BE2C (cell line): ENCODE measurements at regions not wholly inside any gene's neighbourhood (a gene's known extent, or its start where the extent isn't known, plus 50 kb on each side); places are given as distances from the start of the nearest gene placed in this dataset.

Source experiments
- DNase-seq: peaks from one replicate; pipeline ENCODE4 v3.0.0-alpha.2; 2020
- H3K27me3 ChIP-seq: fragments of 250-450 bp; sonication (Bioruptor Pico); 2 replicates; pipeline ENCODE4 v1.5.1; 2020; ENCODE audit warnings: mild to moderate bottlenecking
- H3K36me3 ChIP-seq: fragments of 250-450 bp; sonication (Bioruptor Pico); 2 replicates; pipeline ENCODE4 v1.5.1; 2020; ENCODE audit warnings: mild to moderate bottlenecking
- H3K4me1 ChIP-seq: fragments of 250-450 bp; sonication (Bioruptor Pico); 2 replicates; pipeline ENCODE4 v1.5.1; 2020
- H3K4me3 ChIP-seq: 2 replicates; pipeline ENCODE4 v1.5.1; 2011; ENCODE audit warnings: low read depth, low read length
- H3K9me3 ChIP-seq: fragments of 250-450 bp; sonication (Bioruptor Pico); 2 replicates; pipeline ENCODE4 v1.5.1; 2020
- TF ChIP-seq, protein P1 (sequence below): IDR thresholded peaks from 2 replicates; pipeline ENCODE4 v1.5.1; 2012; ENCODE audit warnings: mild to moderate bottlenecking, low read depth, low read length

DNA sequence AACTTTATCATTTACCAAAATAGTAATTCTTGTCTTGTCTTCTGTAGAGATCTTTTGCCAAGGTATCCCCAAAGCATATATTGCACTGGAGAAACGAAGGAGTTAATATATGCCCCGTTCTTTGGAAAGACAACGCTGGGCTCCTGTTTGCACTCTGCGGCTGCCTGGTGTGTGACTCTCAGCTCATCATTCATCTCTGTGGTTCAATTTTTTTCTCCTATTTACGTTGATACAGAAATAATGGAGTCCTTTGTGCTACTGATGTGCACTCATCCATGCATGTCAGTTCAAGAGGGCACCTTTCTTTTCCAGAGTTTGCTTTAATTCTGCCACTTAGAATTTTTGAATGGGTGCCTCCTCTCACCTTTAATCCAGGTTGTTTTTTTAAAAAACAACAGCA is 655.5 kb downstream of the DCDC2C start:
- Histone ChIP-seq H3K27me3 (no peaks in the 10 kb centered on the region), H3K4me1 (no peaks in the 10 kb centered on the region), H3K36me3 (no peaks in the 10 kb centered on the region), H3K4me3 (no peak overlapping the region), H3K9me3 (no peaks in the 10 kb centered on the region)
- TF ChIP-seq, protein P1, sequence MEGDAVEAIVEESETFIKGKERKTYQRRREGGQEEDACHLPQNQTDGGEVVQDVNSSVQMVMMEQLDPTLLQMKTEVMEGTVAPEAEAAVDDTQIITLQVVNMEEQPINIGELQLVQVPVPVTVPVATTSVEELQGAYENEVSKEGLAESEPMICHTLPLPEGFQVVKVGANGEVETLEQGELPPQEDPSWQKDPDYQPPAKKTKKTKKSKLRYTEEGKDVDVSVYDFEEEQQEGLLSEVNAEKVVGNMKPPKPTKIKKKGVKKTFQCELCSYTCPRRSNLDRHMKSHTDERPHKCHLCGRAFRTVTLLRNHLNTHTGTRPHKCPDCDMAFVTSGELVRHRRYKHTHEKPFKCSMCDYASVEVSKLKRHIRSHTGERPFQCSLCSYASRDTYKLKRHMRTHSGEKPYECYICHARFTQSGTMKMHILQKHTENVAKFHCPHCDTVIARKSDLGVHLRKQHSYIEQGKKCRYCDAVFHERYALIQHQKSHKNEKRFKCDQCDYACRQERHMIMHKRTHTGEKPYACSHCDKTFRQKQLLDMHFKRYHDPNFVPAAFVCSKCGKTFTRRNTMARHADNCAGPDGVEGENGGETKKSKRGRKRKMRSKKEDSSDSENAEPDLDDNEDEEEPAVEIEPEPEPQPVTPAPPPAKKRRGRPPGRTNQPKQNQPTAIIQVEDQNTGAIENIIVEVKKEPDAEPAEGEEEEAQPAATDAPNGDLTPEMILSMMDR = no peak
- no peak for DNase-seq

DNA sequence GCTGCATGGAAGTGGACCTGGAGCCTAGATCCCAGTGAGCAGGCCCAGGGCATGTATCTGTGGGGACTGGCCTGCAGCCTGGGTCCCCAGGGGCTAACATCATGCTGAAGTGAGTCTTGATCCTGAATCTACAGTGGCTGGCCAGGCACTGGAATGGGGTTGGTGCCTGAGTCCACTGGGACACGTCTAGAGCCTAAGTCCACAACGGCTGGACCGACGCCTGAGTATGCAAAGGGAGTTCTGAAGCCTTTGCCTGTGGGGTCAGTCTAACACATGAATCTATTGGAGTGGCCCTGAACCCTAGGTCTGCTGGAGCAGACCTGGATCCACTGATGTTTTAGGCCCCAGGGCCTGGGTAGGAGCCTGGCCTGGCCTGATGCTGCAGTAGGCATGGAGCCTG is 665.5 kb downstream of the DCDC2C start:
- Histone ChIP-seq H3K4me1 (no peaks in the 10 kb centered on the region), H3K36me3 (no peaks in the 10 kb centered on the region), H3K4me3 (no peak overlapping the region), H3K27me3 (no peaks in the 10 kb centered on the region), H3K9me3 (no peaks in the 10 kb centered on the region)
- DNase-seq = no peak
- TF ChIP-seq, protein P1 = no peak

DNA sequence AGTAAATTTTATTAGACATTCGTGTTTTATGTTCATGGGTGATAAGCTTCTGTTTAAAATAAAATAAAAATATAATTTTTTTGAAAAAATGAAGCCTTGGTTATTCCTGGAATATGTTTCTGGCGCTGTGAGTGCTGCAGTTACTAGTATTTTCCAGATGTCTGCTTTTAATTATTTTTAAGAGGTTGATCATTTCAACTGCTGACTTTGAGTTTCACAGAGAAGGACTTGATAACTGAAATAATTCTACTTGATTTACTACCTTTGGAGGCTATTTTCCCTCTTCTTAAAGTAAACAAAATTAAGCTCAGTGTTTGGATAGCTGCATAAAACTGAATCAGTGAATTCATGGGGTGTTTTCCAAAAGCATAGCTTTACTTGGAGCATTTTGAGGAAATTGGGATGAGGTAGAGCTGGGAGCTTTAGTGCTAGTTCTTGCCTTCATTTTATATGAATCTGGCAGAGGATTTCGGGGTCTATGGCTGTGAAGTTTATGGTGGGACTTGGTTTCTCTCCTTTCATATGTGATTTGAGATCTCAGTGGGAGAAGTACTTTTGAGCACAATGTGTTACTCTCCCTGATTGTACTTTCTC is 666.5 kb downstream of the DCDC2C start:
- Histone ChIP-seq H3K27me3 (no peaks in the 10 kb centered on the region), H3K4me1 (no peaks in the 10 kb centered on the region), H3K9me3 (no peaks in the 10 kb centered on the region), H3K36me3 (no peaks in the 10 kb centered on the region), H3K4me3 (no peak overlapping the region)
- TF ChIP-seq, protein P1 = no peak
- no peak for DNase-seq

DNA sequence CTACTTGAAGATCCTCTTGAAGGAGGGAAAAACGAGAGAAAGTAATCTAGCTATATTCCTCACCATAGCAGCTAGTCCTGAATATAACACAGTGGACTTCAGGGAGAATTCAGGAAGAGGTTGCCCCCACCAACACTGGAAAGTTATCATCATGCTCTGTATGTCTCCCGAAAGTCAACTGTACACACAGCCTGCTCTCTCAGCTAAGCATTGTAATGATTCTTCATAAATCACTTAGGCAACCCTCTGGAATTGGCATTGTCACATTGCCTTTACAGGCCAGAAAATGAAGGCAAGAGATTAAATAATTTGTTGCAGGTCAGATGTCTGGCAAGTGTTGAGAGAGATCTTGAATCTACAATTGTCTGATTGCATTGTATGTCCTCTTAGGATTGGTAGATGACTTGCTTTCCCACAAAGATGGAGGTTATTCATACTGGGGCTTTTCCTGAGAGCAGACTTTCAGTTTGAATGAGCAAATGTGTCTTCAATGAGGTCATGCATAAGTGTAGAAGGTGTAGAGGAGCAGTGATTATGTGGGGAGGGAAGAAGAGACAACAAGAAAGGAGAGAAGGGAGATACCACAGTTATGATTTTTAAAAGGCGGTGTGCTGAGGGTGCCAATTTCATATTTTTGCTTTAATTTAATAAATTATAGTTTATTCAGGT is 667.2 kb downstream of the DCDC2C start:
- no peaks in the 10 kb centered on the region for H3K9me3 ChIP-seq
- H3K27me3 ChIP-seq = no peaks in the 10 kb centered on the region
- no peaks in the 10 kb centered on the region for H3K4me1 ChIP-seq
- TF ChIP-seq, protein P1 = no peak
- no peak for DNase-seq
- no peaks in the 10 kb centered on the region for H3K36me3 ChIP-seq
- H3K4me3 ChIP-seq = no peak overlapping the region

DNA sequence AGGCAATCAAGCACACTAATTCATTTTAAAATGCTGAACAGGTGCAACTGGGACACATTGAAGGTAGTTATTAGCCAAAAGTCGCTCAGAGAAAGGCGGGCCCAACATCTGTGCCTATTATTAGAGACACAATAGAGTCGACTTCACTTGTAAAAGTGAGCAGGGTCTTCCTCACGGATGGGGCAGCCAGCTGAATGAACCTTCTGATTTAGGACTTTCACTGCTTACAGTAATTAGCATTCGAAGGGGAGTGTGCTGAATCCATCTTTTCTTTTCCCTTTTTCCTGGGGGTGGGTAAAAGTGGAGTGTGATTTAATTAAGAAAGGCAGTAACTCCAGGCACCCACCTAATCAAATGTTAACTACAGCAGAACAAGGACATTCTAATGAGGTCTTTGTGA is 677.7 kb downstream of the DCDC2C start:
- no peaks in the 10 kb centered on the region for H3K27me3 ChIP-seq
- H3K36me3 ChIP-seq = no peaks in the 10 kb centered on the region
- no peaks in the 10 kb centered on the region; the same call in 1 of the 2 replicates for H3K9me3 ChIP-seq
- no peaks in the 10 kb centered on the region for H3K4me1 ChIP-seq
- TF ChIP-seq, protein P1 = no peak
- DNase-seq = no peak
- no peak overlapping the region for H3K4me3 ChIP-seq

DNA sequence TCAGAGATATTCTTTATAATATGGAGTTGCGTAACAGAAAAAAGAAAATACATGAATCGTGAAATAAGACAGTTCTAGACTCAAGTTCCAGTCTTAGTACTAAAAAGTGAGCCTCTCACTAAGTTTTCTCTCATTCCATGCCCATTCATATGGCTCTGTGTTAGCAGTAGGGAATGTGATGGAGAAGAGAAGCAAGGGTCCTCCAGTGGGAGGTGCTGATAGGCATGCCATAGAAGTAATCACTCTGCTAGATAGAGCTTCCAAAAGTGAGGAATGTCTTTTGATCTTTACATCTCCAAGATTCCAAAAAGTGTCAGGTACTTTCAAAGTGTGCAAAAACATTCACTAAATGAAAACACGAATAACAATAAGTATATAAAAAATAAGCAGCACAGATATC is 678.4 kb downstream of the DCDC2C start:
- Histone ChIP-seq H3K4me1 (no peaks in the 10 kb centered on the region), H3K4me3 (no peak overlapping the region), H3K36me3 (no peaks in the 10 kb centered on the region), H3K9me3 (no peaks in the 10 kb centered on the region; the same call in 1 of the 2 replicates), H3K27me3 (no peaks in the 10 kb centered on the region)
- TF ChIP-seq, protein P1 = no peak
- no peak for DNase-seq
